Stomach (tissue), 4 donors: ENCODE measurements at regions not wholly inside any gene's neighbourhood (a gene's known extent, or its start where the extent isn't known, plus 50 kb on each side); places are given as distances from the start of the nearest gene placed in this dataset.

Experiments
- CTCF ChIP-seq, 7 experiments: fragments of 450-650 bp in 4 of 7; fragments of 200-600 bp in 3 of 7; sonication (generic) in 3 of 7; IDR thresholded peaks; one replicate each; pipeline ENCODE4 v1.5.1; 2016 to 2019; ENCODE audit warnings: antibody characterized with exemption in 7 of 7, control low read depth in 2 of 7, mild to moderate bottlenecking in 1 of 7
- EP300 ChIP-seq: sonication (generic); formaldehyde crosslinking; IDR thresholded peaks from one replicate; pipeline ENCODE4 v1.6.1; 2017; ENCODE audit warnings: antibody characterized with exemption
- POLR2A ChIP-seq, 4 donors: fragments of 450-650 bp; IDR thresholded peaks; one replicate each; pipeline ENCODE4 v1.6.1; 2016; ENCODE audit warnings: antibody characterized with exemption in 4 of 4, control low read depth in 2 of 4, mild to moderate bottlenecking in 1 of 4, moderate library complexity in 1 of 4
- POLR2AphosphoS5 ChIP-seq, 3 donors: sonication (generic); formaldehyde crosslinking; IDR thresholded peaks; one replicate each; pipeline ENCODE4 v1.6.1; 2016; ENCODE audit warnings: antibody characterized with exemption in 3 of 3

DNA sequence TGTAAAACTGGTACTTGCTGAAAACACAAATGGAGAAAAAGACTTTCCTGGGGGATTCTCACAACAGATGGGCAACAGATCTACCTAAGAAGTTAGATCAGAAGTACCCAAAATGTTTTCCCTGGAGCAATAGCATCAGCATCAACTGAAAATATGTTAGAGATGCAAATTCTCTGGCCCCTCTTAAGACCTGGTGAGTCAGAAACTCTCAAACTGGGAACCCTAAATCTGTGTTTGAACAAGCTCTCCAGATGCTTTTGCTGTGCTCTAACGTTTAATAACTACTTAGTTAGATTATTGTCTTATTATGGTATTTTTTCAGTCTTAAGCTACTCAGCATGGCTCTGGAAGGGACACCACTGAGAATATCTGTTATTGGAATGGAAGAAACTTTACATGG lies 55.2 kb upstream of the TRPC3 start:
- TF ChIP-seq EP300 (no peak), POLR2AphosphoS5 (IDR thresholded peaks at IDR 0.05) (no peak), POLR2A (IDR thresholded peaks at IDR 0.05) (no peak), CTCF (IDR thresholded peaks at IDR 0.05) (no peak)
